ENCODE measurements at regions not wholly inside any gene's neighbourhood (a gene's known extent, or its start where the extent isn't known, plus 50 kb on each side); places are given as distances from the start of the nearest gene placed in this dataset.
A peak's percentile ranks its signal among the peaks of the same experiment; 100 is the strongest.

DNA sequence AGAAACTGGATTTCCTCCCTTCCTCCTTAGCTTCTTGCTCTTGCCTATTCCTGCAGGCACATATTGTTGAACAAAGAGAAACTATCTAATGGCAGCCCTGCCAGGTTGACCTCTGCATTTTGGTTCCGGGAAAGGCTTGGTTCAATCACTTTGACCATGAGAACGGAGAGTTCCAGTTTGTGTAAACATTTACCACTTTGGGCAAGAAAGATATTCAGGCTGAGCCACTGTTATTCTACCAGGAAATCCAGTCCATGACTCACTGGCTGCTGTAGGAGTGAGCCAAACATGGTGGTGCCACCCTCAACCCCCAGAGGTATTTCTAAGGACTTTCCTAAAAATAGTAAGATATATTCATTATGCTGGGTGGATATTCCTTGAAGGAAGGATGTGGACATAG is 242.2 kb upstream of the OR4E1 start (continued):
- TF ChIP-seq, protein P1, sequence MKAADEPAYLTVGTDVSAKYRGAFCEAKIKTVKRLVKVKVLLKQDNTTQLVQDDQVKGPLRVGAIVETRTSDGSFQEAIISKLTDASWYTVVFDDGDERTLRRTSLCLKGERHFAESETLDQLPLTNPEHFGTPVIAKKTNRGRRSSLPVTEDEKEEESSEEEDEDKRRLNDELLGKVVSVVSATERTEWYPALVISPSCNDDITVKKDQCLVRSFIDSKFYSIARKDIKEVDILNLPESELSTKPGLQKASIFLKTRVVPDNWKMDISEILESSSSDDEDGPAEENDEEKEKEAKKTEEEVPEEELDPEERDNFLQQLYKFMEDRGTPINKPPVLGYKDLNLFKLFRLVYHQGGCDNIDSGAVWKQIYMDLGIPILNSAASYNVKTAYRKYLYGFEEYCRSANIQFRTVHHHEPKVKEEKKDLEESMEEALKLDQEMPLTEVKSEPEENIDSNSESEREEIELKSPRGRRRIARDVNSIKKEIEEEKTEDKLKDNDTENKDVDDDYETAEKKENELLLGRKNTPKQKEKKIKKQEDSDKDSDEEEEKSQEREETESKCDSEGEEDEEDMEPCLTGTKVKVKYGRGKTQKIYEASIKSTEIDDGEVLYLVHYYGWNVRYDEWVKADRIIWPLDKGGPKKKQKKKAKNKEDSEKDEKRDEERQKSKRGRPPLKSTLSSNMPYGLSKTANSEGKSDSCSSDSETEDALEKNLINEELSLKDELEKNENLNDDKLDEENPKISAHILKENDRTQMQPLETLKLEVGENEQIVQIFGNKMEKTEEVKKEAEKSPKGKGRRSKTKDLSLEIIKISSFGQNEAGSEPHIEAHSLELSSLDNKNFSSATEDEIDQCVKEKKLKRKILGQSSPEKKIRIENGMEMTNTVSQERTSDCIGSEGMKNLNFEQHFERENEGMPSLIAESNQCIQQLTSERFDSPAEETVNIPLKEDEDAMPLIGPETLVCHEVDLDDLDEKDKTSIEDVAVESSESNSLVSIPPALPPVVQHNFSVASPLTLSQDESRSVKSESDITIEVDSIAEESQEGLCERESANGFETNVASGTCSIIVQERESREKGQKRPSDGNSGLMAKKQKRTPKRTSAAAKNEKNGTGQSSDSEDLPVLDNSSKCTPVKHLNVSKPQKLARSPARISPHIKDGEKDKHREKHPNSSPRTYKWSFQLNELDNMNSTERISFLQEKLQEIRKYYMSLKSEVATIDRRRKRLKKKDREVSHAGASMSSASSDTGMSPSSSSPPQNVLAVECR (CRISPR knock-in tag; IDR thresholded peaks at IDR 0.05; ENCODE audit: borderline replicate concordance) = no peak
- no peak for TF ChIP-seq SMARCE1 (IDR thresholded peaks at IDR 0.05; ENCODE audit: borderline replicate concordance)
- no peak for TF ChIP-seq FOXP1 (IDR thresholded peaks at IDR 0.05)
- no peak for TF ChIP-seq FOXP1 (CRISPR knock-in tag; IDR thresholded peaks at IDR 0.05)
- no peak for TF ChIP-seq ZNF225 (CRISPR knock-in tag; IDR thresholded peaks at IDR 0.05)
- no peak for TF ChIP-seq SP5 (CRISPR knock-in tag; IDR thresholded peaks at IDR 0.05; ENCODE audit: borderline replicate concordance, low read depth)
- TF ChIP-seq ZNF773 (CRISPR knock-in tag; IDR thresholded peaks at IDR 0.05; ENCODE audit: borderline replicate concordance) = no peak
- no peak for TF ChIP-seq ZNF776 (CRISPR knock-in tag; IDR thresholded peaks at IDR 0.05)
- TF ChIP-seq ZNF136 (CRISPR knock-in tag; IDR thresholded peaks at IDR 0.05; ENCODE audit: low read depth) = no peak
- no peak for TF ChIP-seq AKAP8 (CRISPR knock-in tag; IDR thresholded peaks at IDR 0.05)

DNA sequence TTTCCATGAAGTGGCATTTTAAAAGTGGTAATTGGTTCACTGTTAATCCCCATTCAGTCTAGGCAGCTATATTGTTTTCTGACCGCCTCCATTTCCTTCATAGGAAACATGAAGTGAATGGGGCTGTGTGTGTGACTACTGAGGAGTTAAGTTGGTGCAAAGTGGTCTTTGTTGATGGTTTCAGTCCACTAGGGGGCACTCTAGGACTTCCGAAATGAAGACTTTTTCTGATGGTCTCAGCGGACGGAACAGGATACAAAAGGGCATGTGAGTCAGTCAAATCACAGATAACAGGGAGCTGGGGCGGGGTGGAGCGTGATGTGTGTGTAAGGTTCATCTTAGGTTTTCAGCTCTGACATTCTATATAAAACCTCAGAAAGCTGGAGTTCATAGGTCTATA is 240.1 kb upstream of the OR4E1 start:
- CTCF ChIA-PET (ENCODE audit: low intra/inter-chr PET ratio, low total read pairs) = interaction anchor here (0.8 to 1.2 kb wide), 3 partner anchors 19 to 170 kb away, joined by 3 to 4 read pairs (median 3); no protein-coding TSS in a partner anchor
- BruUV-seq (replicated peaks) = no TSS peak
- no peak for TF ChIP-seq HMG20B (CRISPR knock-in tag; conservative IDR thresholded peaks at IDR 0.05)
- TF ChIP-seq ZNF737 (CRISPR knock-in tag; IDR thresholded peaks at IDR 0.05; ENCODE audit: borderline replicate concordance) = no peak
- TF ChIP-seq TCF7L2 (IDR thresholded peaks at IDR 0.05; ENCODE audit: low read depth, low read length) = no peak
- TF ChIP-seq NBN (conservative IDR thresholded peaks at IDR 0.05) = no peak
- no peak for TF ChIP-seq ZNF3 (CRISPR knock-in tag; IDR thresholded peaks at IDR 0.05)
- TF ChIP-seq ZNF777 (CRISPR knock-in tag; IDR thresholded peaks at IDR 0.05) = no peak
- TF ChIP-seq, protein P2, sequence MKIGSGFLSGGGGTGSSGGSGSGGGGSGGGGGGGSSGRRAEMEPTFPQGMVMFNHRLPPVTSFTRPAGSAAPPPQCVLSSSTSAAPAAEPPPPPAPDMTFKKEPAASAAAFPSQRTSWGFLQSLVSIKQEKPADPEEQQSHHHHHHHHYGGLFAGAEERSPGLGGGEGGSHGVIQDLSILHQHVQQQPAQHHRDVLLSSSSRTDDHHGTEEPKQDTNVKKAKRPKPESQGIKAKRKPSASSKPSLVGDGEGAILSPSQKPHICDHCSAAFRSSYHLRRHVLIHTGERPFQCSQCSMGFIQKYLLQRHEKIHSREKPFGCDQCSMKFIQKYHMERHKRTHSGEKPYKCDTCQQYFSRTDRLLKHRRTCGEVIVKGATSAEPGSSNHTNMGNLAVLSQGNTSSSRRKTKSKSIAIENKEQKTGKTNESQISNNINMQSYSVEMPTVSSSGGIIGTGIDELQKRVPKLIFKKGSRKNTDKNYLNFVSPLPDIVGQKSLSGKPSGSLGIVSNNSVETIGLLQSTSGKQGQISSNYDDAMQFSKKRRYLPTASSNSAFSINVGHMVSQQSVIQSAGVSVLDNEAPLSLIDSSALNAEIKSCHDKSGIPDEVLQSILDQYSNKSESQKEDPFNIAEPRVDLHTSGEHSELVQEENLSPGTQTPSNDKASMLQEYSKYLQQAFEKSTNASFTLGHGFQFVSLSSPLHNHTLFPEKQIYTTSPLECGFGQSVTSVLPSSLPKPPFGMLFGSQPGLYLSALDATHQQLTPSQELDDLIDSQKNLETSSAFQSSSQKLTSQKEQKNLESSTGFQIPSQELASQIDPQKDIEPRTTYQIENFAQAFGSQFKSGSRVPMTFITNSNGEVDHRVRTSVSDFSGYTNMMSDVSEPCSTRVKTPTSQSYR (CRISPR knock-in tag; IDR thresholded peaks at IDR 0.05; ENCODE audit: borderline replicate concordance) = no peak
- TF ChIP-seq, protein P3, sequence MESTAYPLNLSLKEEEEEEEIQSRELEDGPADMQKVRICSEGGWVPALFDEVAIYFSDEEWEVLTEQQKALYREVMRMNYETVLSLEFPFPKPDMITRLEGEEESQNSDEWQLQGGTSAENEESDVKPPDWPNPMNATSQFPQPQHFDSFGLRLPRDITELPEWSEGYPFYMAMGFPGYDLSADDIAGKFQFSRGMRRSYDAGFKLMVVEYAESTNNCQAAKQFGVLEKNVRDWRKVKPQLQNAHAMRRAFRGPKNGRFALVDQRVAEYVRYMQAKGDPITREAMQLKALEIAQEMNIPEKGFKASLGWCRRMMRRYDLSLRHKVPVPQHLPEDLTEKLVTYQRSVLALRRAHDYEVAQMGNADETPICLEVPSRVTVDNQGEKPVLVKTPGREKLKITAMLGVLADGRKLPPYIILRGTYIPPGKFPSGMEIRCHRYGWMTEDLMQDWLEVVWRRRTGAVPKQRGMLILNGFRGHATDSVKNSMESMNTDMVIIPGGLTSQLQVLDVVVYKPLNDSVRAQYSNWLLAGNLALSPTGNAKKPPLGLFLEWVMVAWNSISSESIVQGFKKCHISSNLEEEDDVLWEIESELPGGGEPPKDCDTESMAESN (CRISPR knock-in tag; conservative IDR thresholded peaks at IDR 0.05) = no peak

More for the DNA sequence above, 240.1 kb upstream of the OR4E1 start:
- FAIRE-seq (peak; percentile 82), ATAC-seq (peak; percentile 92), DNase-seq (ENCODE audit: low spot score) (peak; percentile 90)
- no peaks in the 10 kb centered on the region for H3K36me3 ChIP-seq (replicated peaks in 1 of 2; ENCODE audit: control insufficient read depth in 1 of 2, insufficient read depth in 2 of 2, low read length in 2 of 2)
- H3K9me3 ChIP-seq (ENCODE audit: low read length) = no peaks in the 10 kb centered on the region
- H3K4me1 ChIP-seq (ENCODE audit: insufficient read depth, low read length) = peaks cover 7% of the 10 kb centered on the region; the same call in 1 of the 2 replicates
- no peak overlapping the region for H3K4me2 ChIP-seq (ENCODE audit: low read depth, low read length)
- no peaks in the 10 kb centered on the region for H3K79me2 ChIP-seq (ENCODE audit: insufficient read depth, low read length)
- in situ Hi-C loops (cut with HindIII; ENCODE audit: extremely low pct_ligation_motif_present, low pct_unique_long_range_greater_than_20kb) = no loop called here
- H3K27me3 ChIP-seq (ENCODE audit: control insufficient read depth in 1 of 2, insufficient read depth in 2 of 2, low read length in 2 of 2) = no peaks in the 10 kb centered on the region
- no peak overlapping the region for H3K27ac ChIP-seq (ENCODE audit: extremely low read length, insufficient read depth, low read length)
- intact Hi-C loops (cut with micrococcal nuclease; ENCODE audit: unreplicated experiment) = loop anchor here (1.0 kb wide), 1 partner anchor 187 kb away; no protein-coding TSS in a partner anchor
- H4K20me1 ChIP-seq (ENCODE audit: insufficient read depth, low read length) = no peaks in the 10 kb centered on the region
- POLR2A ChIA-PET = no interaction called here
- WGBS (ENCODE audit: low lambda C conversion rate) = 2% methylated on average over 6 of the region's 6 CpGs
- no peak overlapping the region for H3K4me3 ChIP-seq (replicated peaks in 1 of 3; ENCODE audit: insufficient read depth in 1 of 3, low read depth in 2 of 3, low read length in 3 of 3)
- no peak overlapping the region for H3K9ac ChIP-seq (ENCODE audit: insufficient read depth, low read depth, low read length)
- H2AFZ ChIP-seq (ENCODE audit: low read length) = no peak overlapping the region

Measured in HepG2 (cell line).